ENCODE measurements at regions not wholly inside any gene's neighbourhood (a gene's known extent, or its start where the extent isn't known, plus 50 kb on each side); places are given as distances from the start of the nearest gene placed in this dataset.

GRCh38 chr15:36210426-36210825, 369.0 kb upstream of the CDIN1 start:
- no peak overlapping the region for H3K27ac ChIP-seq
- H3K9me3 ChIP-seq = no peaks in the 10 kb centered on the region
- DNase-seq = no peak
- TF ChIP-seq, protein P1, sequence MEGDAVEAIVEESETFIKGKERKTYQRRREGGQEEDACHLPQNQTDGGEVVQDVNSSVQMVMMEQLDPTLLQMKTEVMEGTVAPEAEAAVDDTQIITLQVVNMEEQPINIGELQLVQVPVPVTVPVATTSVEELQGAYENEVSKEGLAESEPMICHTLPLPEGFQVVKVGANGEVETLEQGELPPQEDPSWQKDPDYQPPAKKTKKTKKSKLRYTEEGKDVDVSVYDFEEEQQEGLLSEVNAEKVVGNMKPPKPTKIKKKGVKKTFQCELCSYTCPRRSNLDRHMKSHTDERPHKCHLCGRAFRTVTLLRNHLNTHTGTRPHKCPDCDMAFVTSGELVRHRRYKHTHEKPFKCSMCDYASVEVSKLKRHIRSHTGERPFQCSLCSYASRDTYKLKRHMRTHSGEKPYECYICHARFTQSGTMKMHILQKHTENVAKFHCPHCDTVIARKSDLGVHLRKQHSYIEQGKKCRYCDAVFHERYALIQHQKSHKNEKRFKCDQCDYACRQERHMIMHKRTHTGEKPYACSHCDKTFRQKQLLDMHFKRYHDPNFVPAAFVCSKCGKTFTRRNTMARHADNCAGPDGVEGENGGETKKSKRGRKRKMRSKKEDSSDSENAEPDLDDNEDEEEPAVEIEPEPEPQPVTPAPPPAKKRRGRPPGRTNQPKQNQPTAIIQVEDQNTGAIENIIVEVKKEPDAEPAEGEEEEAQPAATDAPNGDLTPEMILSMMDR (IDR thresholded peaks at IDR 0.05) = no peak
- TF ChIP-seq POLR2A (IDR thresholded peaks at IDR 0.05) = no peak
- H3K4me3 ChIP-seq = no peak overlapping the region
- no peaks in the 10 kb centered on the region for H3K36me3 ChIP-seq
- no peaks in the 10 kb centered on the region for H3K4me1 ChIP-seq
- intact Hi-C loops (cut with DNase I; ENCODE audit: low total_unique reads) = no loop called here
- no peaks in the 10 kb centered on the region for H3K27me3 ChIP-seq

DNA sequence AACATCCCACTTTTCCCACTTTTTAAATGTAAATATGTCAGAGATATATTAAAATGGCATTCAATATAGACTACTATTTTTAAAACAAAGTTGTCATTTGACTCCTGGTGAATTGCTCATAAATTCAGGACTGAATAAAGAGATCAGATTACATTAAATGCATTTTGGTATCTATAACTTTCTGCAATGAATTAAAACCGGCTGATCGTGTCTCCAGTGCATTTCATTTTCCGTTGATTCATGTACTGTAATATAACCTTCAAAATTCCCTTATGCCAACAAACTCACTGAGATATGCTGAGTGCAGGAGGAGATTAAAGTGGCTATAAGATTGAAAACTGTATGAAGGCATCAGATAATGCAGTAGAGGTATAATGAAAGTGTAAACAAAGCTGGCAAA, 361.1 kb upstream of the CDIN1 start:
- Histone ChIP-seq H3K27me3 (no peaks in the 10 kb centered on the region), H3K27ac (no peak overlapping the region), H3K4me3 (no peak overlapping the region), H3K9me3 (no peaks in the 10 kb centered on the region), H3K36me3 (no peaks in the 10 kb centered on the region), H3K4me1 (no peaks in the 10 kb centered on the region)
- no peak for DNase-seq
- intact Hi-C loops (cut with DNase I; ENCODE audit: low total_unique reads) = no loop called here
- TF ChIP-seq POLR2A (IDR thresholded peaks at IDR 0.05) = no peak
- TF ChIP-seq, protein P1 (IDR thresholded peaks at IDR 0.05) = no peak

GRCh38 chr15:36218991-36219390, 360.4 kb upstream of the CDIN1 start:
- H3K4me1 ChIP-seq = no peaks in the 10 kb centered on the region
- H3K27me3 ChIP-seq = no peaks in the 10 kb centered on the region
- intact Hi-C loops (cut with DNase I; ENCODE audit: low total_unique reads) = no loop called here
- H3K36me3 ChIP-seq = no peaks in the 10 kb centered on the region
- no peaks in the 10 kb centered on the region for H3K9me3 ChIP-seq
- H3K4me3 ChIP-seq = no peak overlapping the region
- TF ChIP-seq POLR2A (IDR thresholded peaks at IDR 0.05) = no peak
- TF ChIP-seq, protein P1 (IDR thresholded peaks at IDR 0.05) = no peak
- no peak overlapping the region for H3K27ac ChIP-seq
- DNase-seq = no peak

DNA sequence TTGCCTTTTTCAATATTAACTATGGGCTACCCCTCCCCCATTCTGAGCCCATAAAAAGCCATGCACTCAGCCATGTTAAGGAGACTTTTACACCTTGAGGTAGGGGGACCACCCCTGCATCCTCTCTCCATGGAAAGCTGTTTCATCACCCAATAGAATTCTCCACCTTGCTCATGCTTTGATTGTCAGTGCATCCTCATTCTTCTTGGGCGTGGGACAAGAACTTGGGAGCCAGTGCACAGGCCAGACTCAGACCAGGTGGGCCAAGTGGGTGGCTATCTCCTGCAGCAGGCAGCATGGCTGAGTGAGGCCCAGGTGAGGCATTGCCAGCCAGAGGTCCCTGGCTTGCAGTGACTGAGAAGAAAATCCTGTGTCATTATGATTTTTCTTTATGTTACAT, 357.4 kb upstream of the CDIN1 start:
- no peak for DNase-seq
- H3K36me3 ChIP-seq = no peaks in the 10 kb centered on the region
- intact Hi-C loops (cut with DNase I; ENCODE audit: low total_unique reads) = no loop called here

DNA sequence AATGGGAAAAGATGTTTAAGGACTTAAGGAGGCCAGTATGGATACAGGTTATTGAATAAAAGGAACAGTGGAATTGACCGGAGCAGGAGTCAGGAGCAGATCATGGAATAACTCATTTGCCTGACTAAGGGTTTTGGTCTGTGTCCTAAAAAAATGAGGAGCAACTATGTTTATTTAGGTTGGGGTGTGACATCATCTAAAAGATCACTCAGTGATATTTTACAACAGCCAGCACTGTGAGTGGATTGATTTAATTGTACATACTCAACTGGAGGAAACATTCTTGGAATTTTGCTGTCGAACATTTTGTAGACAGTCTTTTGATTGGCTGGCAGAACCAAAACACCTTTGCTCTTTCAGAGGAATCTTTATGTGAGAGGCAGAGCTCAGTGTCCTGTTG, 348.6 kb upstream of the CDIN1 start:
- DNase-seq = no peak
- intact Hi-C loops (cut with DNase I; ENCODE audit: low total_unique reads) = no loop called here
- H3K4me1 ChIP-seq = no peaks in the 10 kb centered on the region
- H3K9me3 ChIP-seq = no peaks in the 10 kb centered on the region
- no peak overlapping the region for H3K4me3 ChIP-seq
- no peak overlapping the region for H3K27ac ChIP-seq
- H3K27me3 ChIP-seq = no peaks in the 10 kb centered on the region
- no peaks in the 10 kb centered on the region for H3K36me3 ChIP-seq
- TF ChIP-seq POLR2A (IDR thresholded peaks at IDR 0.05) = no peak
- TF ChIP-seq, protein P1 (IDR thresholded peaks at IDR 0.05) = no peak

More for the DNA sequence above, 357.4 kb upstream of the CDIN1 start:
- no peak for TF ChIP-seq POLR2A (IDR thresholded peaks at IDR 0.05)
- TF ChIP-seq, protein P1 (IDR thresholded peaks at IDR 0.05) = no peak
- no peak overlapping the region for H3K4me3 ChIP-seq
- H3K4me1 ChIP-seq = no peaks in the 10 kb centered on the region
- H3K9me3 ChIP-seq = no peaks in the 10 kb centered on the region
- H3K27ac ChIP-seq = no peak overlapping the region
- no peaks in the 10 kb centered on the region for H3K27me3 ChIP-seq
